Gastroesophageal sphincter (tissue), 3 donors: ENCODE measurements at regions not wholly inside any gene's neighbourhood (a gene's known extent, or its start where the extent isn't known, plus 50 kb on each side); places are given as distances from the start of the nearest gene placed in this dataset.
A peak's percentile ranks its signal among the peaks of the same experiment; 100 is the strongest.

ENCODE experiments used
- POLR2AphosphoS5 ChIP-seq: sonication (generic); formaldehyde crosslinking; IDR thresholded peaks from one replicate; pipeline ENCODE4 v1.6.1; 2017; ENCODE audit warnings: antibody characterized with exemption
- TF ChIP-seq, protein P1 (sequence below), 4 experiments: fragments of 200-600 bp in 2 of 4; fragments of 450-650 bp in 2 of 4; sonication (generic) in 1 of 4; IDR thresholded peaks; one replicate each; pipeline ENCODE4 v1.5.1; 2017 to 2019; ENCODE audit warnings: antibody characterized with exemption in 4 of 4, mild to moderate bottlenecking in 2 of 4, moderate library complexity in 2 of 4

DNA sequence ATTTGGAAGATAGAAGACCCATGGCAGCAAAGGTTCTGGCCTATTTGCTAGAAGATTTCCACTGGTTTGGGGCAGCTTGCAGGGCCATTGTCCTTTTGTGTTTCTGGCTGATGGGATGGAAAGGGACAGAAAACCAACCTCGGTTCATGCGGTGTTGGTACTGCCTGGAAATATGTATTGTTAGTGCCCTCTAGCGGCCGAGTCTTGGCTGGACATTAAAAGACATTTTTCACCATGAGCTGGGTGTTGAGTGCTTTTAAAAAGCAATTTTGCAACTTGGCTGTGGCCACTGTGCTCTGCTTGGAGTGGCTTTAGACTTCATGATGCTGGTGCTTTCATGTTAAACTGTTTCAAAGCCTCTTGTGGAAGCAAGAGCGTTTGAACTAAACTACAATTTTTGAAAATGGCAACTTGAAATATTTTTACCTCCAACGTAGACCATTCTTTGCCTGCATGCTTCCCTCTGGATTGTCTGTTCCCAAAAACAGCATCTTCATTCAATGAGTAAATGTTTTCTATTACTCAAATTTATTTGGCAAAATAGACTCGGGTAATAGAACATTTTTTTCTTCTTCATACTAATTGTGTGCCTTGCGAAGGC, 102.7 kb upstream of the TBX5 start:
- TF ChIP-seq POLR2AphosphoS5, result no peak
- TF ChIP-seq, protein P1, sequence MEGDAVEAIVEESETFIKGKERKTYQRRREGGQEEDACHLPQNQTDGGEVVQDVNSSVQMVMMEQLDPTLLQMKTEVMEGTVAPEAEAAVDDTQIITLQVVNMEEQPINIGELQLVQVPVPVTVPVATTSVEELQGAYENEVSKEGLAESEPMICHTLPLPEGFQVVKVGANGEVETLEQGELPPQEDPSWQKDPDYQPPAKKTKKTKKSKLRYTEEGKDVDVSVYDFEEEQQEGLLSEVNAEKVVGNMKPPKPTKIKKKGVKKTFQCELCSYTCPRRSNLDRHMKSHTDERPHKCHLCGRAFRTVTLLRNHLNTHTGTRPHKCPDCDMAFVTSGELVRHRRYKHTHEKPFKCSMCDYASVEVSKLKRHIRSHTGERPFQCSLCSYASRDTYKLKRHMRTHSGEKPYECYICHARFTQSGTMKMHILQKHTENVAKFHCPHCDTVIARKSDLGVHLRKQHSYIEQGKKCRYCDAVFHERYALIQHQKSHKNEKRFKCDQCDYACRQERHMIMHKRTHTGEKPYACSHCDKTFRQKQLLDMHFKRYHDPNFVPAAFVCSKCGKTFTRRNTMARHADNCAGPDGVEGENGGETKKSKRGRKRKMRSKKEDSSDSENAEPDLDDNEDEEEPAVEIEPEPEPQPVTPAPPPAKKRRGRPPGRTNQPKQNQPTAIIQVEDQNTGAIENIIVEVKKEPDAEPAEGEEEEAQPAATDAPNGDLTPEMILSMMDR (IDR thresholded peaks at IDR 0.05), result peak; percentile 57 to 82 (median 70)
